ENCODE measurements at regions not wholly inside any gene's neighbourhood (a gene's known extent, or its start where the extent isn't known, plus 50 kb on each side); places are given as distances from the start of the nearest gene placed in this dataset.

DNA sequence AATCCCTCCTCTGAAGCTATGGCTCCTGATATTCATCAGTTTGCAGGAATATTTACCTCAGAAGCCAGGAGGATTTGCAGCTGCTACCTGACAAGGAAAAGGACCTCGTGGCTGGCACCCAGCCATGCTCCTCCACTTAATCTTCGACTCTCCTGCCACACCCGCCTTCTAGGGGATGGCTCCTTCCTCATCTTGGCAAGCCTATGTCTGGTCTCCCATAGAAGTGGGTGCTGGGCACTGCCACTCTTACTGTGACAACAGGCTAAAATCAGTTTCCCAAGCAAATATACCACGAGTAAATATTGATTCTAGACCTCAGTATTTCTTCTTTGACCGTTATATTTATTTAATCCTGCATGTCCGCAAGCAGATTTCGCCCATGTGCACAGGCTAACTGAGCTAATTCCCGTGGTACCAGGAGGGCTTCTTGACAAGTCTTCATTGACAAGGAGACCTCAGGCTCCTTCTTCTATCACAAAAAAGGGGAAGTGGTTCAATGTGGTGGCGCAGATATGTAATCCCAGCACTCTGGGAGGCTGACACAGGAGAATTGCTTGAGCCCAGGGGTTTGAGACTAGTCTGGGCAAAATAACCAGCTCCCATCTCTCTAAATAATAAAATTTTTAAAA, 52.6 kb upstream of the DCTD start:
- peak; percentile 36 for DNase-seq

DNA sequence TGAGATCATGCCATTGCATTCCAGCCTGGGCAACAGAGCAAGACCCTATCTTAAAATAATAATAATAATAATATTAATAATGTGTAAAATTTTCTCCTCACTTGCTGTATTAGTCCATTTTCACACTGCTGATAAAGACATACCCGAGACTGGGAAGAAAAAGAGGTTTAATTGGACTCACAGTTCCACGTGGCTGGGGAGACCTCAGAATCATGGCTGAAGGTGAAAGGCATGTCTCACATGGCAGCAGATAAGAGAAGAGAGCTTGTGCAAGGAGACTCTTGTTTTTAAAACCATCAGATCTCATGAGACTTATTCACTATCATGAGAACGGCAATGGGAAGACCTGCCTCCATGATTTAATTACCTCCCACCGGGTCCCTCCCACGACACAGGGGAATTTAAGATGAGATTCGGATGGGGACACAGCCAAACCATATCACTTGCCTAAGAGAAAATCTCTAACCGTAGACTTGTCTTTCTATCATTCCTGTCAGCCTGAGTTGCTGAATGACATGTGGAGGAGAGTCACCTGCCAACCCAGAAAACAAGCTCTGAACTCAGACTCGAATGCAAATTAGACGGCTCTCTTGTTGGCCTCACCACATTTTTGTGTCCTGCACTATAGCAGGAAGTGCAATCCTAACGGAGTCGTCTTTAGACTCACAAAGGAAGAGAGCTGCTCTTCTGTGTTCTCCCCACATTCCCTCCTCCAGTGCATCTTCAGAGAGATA, 51.9 kb upstream of the DCTD start:
- DNase-seq, result no peak

DNA sequence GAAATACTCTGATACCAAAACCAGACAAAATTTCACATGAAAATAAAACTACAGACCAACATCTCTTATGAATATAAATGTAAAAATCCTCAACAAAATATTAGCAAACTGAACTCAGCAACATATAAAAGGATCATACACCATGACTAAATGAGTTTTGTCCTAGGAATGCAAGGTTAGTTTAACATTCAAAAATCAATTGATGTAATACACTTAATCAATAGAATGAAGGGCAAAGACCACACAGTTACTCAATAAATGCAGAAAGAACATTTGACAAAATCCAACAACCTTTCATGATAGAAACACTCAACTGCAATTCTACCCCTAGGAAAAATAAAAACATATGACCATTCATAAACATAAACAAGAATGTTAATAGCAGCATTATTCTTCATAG, 50.2 kb upstream of the DCTD start:
- DNase-seq, result no peak
